Fibroblast of villous mesenchyme (primary cell): ENCODE measurements at regions not wholly inside any gene's neighbourhood (a gene's known extent, or its start where the extent isn't known, plus 50 kb on each side); places are given as distances from the start of the nearest gene placed in this dataset.

Experiments
- DNase-seq: peaks from one replicate; pipeline ENCODE4 v3.0.0-alpha.2; 2010; ENCODE audit warnings: low read depth
- H3K4me3 ChIP-seq: 2 replicates; pipeline ENCODE4 v1.5.1; 2011; ENCODE audit warnings: low read depth, mild to moderate bottlenecking, low read length
- CTCF ChIP-seq: IDR thresholded peaks from 2 replicates; pipeline ENCODE4 v1.5.1; 2012; ENCODE audit warnings: low read depth, mild to moderate bottlenecking, low read length; ENCODE audit not compliant: insufficient read depth

- no peak for TF ChIP-seq CTCF
- no peak for DNase-seq
- no peak overlapping the region for H3K4me3 ChIP-seq
These were observed 83.2 kb upstream of the PBX1 start for GRCh38 chr1:164475834-164476233.

GRCh38 chr1:164477343-164477742 is 81.6 kb upstream of the PBX1 start:
- no peak for TF ChIP-seq CTCF
- no peak overlapping the region for H3K4me3 ChIP-seq
- DNase-seq, result no peak

DNA sequence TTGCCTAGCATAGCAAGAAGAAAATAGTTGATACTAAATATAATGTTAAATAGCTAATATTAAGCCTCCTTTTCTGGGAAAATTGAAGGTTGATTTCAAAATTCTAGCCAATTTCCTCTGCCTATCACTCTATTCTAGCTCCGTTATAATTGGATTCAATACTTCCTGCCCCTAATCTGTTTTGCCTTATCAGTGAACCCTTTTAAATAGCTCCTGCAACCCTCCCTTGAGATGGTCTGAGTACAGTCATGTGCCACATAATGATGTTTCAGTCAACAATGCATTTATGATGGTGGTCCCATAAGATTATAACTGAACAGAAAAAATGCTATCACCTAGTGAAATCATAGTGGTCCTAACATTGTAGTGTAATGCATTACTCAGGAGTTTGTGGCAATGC is 79.7 kb upstream of the PBX1 start:
- no peak for DNase-seq
- TF ChIP-seq CTCF, result no peak
- H3K4me3 ChIP-seq, result no peak overlapping the region

DNA sequence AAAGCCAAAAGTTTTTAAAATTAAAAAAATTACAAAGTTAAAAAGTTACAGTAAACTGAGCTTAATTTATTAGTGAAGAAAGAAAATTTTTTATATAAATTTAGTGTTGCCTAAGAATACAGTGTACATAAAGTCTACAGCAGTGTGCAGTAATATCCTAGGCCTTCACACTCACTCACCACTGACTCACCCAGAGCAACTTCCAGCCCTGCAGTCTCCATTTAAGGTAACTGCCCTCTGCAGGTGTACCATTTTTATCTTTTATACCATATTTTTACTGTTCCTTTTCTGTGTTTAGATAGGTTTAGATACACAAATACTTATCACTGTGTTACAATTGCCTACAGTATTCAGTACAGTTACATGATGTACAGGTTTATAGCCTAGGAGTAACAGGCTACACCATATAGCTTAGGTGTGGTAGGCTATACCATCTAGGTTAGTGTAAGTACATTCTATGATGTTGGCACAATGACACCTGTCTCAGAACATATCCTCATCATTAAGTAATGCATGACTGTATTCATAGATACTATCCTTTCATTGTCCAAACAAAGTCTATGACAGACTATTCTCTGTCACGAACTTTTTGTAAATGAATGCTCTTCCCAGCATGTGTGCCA is 78.6 kb upstream of the PBX1 start:
- DNase-seq, result no peak
- TF ChIP-seq CTCF, result no peak

GRCh38 chr1:164495905-164496304 is 63.1 kb upstream of the PBX1 start:
- no peak for DNase-seq
- H3K4me3 ChIP-seq, result no peak overlapping the region
- TF ChIP-seq CTCF, result no peak

More for the DNA sequence above, 78.6 kb upstream of the PBX1 start:
- no peak overlapping the region for H3K4me3 ChIP-seq

DNA sequence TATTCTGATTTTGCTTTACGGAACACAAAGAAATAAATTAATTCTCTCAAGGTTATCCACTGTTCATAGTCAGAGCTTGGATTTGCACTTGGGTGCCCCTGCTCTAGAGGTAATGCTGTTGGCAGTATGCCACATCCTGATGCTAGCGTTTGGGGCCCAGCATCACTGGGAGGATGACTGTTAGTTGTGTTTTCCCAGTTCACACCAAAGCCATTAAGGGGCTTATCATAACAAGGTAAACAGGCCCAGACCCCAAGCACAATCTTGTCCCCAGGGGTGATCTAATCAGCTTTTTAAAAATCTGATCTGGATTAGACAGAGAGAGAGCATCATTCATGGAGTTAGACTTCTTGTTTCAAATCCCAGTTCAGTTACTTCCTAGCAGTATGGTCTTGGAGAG is 60.2 kb upstream of the PBX1 start:
- no peak overlapping the region for H3K4me3 ChIP-seq
- TF ChIP-seq CTCF, result no peak
- DNase-seq, result no peak

GRCh38 chr1:164504749-164505148 is 54.2 kb upstream of the PBX1 start:
- DNase-seq, result peak; percentile 29
- no peak for TF ChIP-seq CTCF
- no peak overlapping the region for H3K4me3 ChIP-seq
